Endothelial cell (in vitro differentiated cells): ENCODE measurements at regions not wholly inside any gene's neighbourhood (a gene's known extent, or its start where the extent isn't known, plus 50 kb on each side); places are given as distances from the start of the nearest gene placed in this dataset.

Source experiments
- DNase-seq: peaks from one replicate; pipeline ENCODE4 v3.0.0; 2021; ENCODE audit warnings: low spot score
- H3K27ac Mint-ChIP-seq: one replicate; pipeline ENCODE4 v1.8.0; 2021; ENCODE audit warnings: mixed read lengths, inconsistent platforms; ENCODE audit not compliant: unreplicated experiment
- H3K27me3 Mint-ChIP-seq: one replicate; pipeline ENCODE4 v1.8.0; 2021; ENCODE audit warnings: mild to moderate bottlenecking, moderate library complexity, mixed read lengths, inconsistent platforms; ENCODE audit not compliant: unreplicated experiment
- H3K36me3 Mint-ChIP-seq: one replicate; pipeline ENCODE4 v1.8.0; 2021; ENCODE audit warnings: mild to moderate bottlenecking, low read depth, mixed read lengths, inconsistent platforms; ENCODE audit not compliant: unreplicated experiment
- H3K4me1 Mint-ChIP-seq: one replicate; pipeline ENCODE4 v1.8.0; 2021; ENCODE audit warnings: mild to moderate bottlenecking, mixed read lengths, inconsistent platforms; ENCODE audit not compliant: unreplicated experiment
- H3K4me3 Mint-ChIP-seq: one replicate; pipeline ENCODE4 v1.8.0; 2021; ENCODE audit warnings: mild to moderate bottlenecking, mixed read lengths, inconsistent platforms; ENCODE audit not compliant: unreplicated experiment
- H3K9me3 Mint-ChIP-seq: one replicate; pipeline ENCODE4 v1.8.0; 2021; ENCODE audit warnings: mixed read lengths, inconsistent platforms; ENCODE audit not compliant: unreplicated experiment
- TF ChIP-seq, protein P1 (sequence below): fragments of 200-600 bp; sonication (generic); IDR thresholded peaks from one replicate; pipeline ENCODE4 v1.5.0; 2021; ENCODE audit warnings: antibody characterized with exemption; ENCODE audit not compliant: unreplicated experiment

DNA sequence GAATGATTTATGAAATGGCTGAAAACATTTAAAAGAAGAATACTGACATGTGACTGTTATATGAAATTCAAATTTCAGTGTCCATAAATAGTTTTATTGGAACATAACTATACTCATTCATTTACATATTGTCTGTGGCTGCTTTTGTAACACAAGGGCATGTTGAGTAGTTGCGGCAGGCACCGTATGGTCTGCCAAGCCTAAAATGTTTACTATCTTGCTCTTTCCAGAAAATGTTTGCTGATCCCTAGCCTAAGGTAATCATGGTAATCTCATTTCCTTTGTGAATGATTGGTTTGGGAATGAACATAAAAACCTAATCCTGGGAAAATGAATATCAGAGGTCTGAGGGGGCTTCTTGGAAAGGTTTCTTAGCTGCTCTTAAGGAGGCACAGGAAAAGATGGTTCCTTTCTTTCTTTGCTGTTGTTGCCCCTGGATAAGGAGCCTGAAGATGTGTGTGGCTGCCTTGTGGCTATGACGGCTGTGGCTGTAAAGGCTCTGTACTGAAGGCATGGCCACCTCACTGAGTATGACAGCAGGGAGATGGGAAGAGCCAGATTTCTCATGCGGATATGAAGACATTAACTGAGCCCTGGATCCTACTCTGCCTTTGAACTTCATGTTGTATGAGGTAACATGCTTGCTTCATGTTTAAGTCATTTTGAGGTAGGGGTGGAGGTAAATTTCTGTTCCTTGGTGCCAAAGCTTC is 419.4 kb upstream of the CLINT1 start:
- DNase-seq: no peak
- no peak overlapping the region for H3K27ac Mint-ChIP-seq
- no peak overlapping the region for H3K4me3 Mint-ChIP-seq

DNA sequence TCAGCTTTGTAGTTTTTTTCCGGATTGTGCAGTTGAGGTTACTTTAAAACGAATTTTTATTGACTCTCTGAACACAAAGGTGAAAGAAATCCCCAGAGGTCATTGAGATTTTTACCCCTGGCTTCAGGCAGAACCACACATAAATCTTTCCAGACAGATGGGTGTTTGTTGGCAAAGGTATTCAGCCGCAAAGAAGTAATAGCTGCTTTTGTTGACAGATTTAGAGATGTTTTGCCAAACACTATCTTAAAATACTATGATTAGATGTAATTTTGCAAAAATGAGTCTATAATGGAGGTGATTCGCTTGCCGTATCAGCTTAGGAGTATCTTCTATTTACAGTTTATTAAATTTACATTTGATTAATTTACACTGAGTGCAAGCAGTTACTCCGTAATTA is 418.3 kb upstream of the CLINT1 start:
- TF ChIP-seq, protein P1, sequence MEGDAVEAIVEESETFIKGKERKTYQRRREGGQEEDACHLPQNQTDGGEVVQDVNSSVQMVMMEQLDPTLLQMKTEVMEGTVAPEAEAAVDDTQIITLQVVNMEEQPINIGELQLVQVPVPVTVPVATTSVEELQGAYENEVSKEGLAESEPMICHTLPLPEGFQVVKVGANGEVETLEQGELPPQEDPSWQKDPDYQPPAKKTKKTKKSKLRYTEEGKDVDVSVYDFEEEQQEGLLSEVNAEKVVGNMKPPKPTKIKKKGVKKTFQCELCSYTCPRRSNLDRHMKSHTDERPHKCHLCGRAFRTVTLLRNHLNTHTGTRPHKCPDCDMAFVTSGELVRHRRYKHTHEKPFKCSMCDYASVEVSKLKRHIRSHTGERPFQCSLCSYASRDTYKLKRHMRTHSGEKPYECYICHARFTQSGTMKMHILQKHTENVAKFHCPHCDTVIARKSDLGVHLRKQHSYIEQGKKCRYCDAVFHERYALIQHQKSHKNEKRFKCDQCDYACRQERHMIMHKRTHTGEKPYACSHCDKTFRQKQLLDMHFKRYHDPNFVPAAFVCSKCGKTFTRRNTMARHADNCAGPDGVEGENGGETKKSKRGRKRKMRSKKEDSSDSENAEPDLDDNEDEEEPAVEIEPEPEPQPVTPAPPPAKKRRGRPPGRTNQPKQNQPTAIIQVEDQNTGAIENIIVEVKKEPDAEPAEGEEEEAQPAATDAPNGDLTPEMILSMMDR: no peak
- Mint-ChIP-seq H3K4me1 (no peaks in the 10 kb centered on the region), H3K36me3 (no peaks in the 10 kb centered on the region), H3K27ac (no peak overlapping the region), H3K9me3 (no peaks in the 10 kb centered on the region), H3K4me3 (no peak overlapping the region), H3K27me3 (no peaks in the 10 kb centered on the region)
- DNase-seq: no peak

More for the DNA sequence above, 419.4 kb upstream of the CLINT1 start:
- H3K36me3 Mint-ChIP-seq: no peaks in the 10 kb centered on the region
- no peaks in the 10 kb centered on the region for H3K27me3 Mint-ChIP-seq
- H3K4me1 Mint-ChIP-seq: no peaks in the 10 kb centered on the region
- H3K9me3 Mint-ChIP-seq: no peaks in the 10 kb centered on the region
- TF ChIP-seq, protein P1: no peak

DNA sequence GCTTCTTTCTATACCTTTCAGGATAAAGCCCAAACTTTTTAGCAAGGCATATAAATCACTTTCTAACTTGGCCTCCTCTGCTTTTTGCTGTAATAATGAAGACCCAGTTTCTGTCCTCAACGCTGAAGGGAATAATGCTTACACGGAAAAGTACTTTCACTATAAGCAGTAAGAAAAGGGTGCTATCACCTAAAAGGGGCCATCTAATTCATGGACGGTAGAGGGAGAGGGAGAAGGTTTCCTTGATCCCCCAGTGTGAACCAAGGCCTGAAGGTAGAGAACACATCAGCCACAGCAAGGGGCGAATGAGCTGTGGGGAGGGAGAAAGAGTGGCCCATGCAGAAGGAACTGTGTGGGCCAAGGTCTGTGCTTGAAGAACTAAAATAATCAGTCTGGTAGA is 417.7 kb upstream of the CLINT1 start:
- Mint-ChIP-seq H3K4me3 (no peak overlapping the region), H3K36me3 (no peaks in the 10 kb centered on the region), H3K27ac (no peak overlapping the region), H3K9me3 (no peaks in the 10 kb centered on the region), H3K4me1 (no peaks in the 10 kb centered on the region), H3K27me3 (no peaks in the 10 kb centered on the region)
- TF ChIP-seq, protein P1: no peak
- no peak for DNase-seq

DNA sequence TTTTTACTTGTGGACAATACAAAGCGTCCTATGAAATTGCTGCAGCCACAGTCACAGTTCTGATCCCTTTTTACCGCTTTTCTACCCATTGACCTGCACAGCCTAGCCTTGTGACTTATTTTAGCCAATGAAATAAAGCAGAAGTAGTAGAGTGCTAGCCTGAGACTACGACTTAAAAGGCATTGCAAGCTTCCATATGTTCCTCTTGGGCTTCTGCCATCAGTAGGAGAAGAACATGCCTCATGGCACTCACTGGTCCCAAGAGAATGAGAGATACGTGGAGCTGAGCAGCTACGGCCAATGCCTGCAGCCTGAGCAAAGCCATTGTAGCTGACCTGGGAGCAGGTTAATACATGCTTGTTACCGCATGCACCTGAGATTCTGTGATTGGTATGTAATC is 416.6 kb upstream of the CLINT1 start:
- Mint-ChIP-seq H3K9me3 (no peaks in the 10 kb centered on the region), H3K4me1 (no peaks in the 10 kb centered on the region), H3K36me3 (no peaks in the 10 kb centered on the region), H3K4me3 (no peak overlapping the region), H3K27me3 (no peaks in the 10 kb centered on the region), H3K27ac (no peak overlapping the region)
- TF ChIP-seq, protein P1: no peak
- no peak for DNase-seq

DNA sequence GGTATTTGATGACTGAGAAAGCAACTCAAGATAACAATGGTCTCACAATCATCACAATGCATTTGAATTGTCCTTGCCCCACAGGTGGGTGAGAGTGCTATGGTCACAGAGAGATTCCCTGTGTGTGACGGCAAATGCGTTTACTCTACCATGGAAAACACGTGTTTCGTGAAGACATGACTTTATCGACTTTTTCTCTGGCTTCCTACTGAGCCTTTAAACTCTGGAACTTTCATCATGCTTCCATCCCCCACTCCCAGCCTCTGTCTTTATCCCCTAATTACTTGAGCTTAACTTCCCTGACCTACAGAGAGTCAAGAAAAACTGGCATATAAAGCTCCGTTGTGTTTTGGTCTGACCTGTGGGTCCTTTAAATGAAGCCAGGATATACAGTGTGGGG is 414.1 kb upstream of the CLINT1 start:
- TF ChIP-seq, protein P1: no peak
- no peak for DNase-seq
- H3K4me1 Mint-ChIP-seq: no peaks in the 10 kb centered on the region
- H3K4me3 Mint-ChIP-seq: no peak overlapping the region
- no peaks in the 10 kb centered on the region for H3K36me3 Mint-ChIP-seq
- H3K27me3 Mint-ChIP-seq: no peaks in the 10 kb centered on the region
- H3K9me3 Mint-ChIP-seq: no peaks in the 10 kb centered on the region
- H3K27ac Mint-ChIP-seq: no peak overlapping the region
